ENCODE measurements at regions not wholly inside any gene's neighbourhood (a gene's known extent, or its start where the extent isn't known, plus 50 kb on each side); places are given as distances from the start of the nearest gene placed in this dataset.

DNA sequence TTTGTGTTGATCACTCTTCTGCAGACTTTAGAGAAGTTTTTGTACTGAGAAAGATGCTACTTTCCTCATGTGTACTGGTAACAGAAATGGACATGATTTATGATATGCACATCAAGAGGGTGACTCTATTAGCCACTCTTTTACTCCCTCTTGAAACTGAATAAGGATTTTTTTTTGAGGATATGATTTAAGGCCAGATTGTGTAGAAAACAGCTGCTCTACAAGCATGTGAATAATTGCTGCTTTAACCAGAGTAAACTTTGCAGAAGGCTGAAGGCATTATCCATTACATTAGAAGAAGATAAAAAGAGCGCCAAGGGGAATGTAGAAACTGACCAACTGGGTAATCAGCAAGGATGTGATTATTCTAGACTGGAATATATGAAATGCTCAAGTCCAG is 276.2 kb upstream of the MAP3K7 start:
- Histone ChIP-seq H3K4me3 (no peak overlapping the region), H3K9me3 (no peaks in the 10 kb centered on the region), H3K36me3 (no peaks in the 10 kb centered on the region), H3K4me1 (no peaks in the 10 kb centered on the region), H3K27ac (no peak overlapping the region), H3K27me3 (no peaks in the 10 kb centered on the region)
- no peak for ATAC-seq (ENCODE audit: low FRiP score in 2 of 2)
- 93 to 96% methylated on average over 1 of the region's 1 CpG for WGBS, 2 donors
- TF ChIP-seq POLR2A (IDR thresholded peaks at IDR 0.05) (no peak), POLR2AphosphoS5 (IDR thresholded peaks at IDR 0.05) (no peak), CTCF (IDR thresholded peaks at IDR 0.05) (no peak), EP300 (IDR thresholded peaks at IDR 0.05) (no peak)
- no peak for DNase-seq

DNA sequence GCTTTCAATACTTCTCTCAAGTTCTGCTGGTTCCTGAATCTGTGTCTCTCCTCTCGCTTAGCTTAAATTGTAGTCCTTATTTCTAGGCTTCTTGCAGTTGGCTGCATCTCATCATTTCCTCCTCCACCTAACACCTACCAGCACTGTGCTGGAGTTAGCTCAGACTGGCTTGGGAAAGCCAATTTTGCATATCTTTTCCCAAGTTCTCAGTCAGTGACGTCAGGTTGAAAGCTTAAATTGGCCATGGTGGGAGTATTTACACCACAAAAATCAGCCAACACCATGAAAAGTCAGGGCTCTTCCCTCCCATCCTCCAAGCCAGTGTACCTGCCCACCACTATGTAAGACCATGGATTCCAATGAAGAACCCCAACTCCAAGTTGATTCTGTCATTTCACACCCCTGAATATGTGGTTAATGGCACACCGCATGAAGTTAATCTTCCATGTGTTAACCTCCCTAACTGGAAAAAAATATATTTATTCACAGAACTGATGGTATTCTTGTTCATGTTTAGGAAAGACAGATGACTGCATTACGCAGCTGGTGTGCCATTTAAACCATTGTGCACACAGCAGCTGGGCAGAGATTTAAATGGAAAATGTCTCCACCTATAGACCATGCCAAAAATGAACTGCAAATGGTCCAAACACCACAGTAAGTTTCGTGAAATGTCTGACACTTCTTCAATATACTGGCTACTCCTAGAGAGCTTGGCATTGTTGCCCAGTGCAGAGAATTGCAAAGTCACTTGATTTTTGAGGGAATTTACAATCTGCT is 274.1 kb upstream of the MAP3K7 start:
- Histone ChIP-seq H3K36me3 (no peaks in the 10 kb centered on the region), H3K27ac (no peak overlapping the region), H3K4me3 (no peak overlapping the region), H3K9me3 (no peaks in the 10 kb centered on the region), H3K4me1 (no peaks in the 10 kb centered on the region), H3K27me3 (no peaks in the 10 kb centered on the region)
- ATAC-seq (ENCODE audit: low FRiP score in 2 of 2): no peak
- no peak for TF ChIP-seq CTCF (IDR thresholded peaks at IDR 0.05)
- TF ChIP-seq POLR2AphosphoS5 (IDR thresholded peaks at IDR 0.05): no peak
- no peak for TF ChIP-seq POLR2A (IDR thresholded peaks at IDR 0.05)
- TF ChIP-seq EP300 (IDR thresholded peaks at IDR 0.05): no peak
- 87 to 91% methylated on average over 5 of the region's 5 CpGs for WGBS, 2 donors
- DNase-seq: no peak

DNA sequence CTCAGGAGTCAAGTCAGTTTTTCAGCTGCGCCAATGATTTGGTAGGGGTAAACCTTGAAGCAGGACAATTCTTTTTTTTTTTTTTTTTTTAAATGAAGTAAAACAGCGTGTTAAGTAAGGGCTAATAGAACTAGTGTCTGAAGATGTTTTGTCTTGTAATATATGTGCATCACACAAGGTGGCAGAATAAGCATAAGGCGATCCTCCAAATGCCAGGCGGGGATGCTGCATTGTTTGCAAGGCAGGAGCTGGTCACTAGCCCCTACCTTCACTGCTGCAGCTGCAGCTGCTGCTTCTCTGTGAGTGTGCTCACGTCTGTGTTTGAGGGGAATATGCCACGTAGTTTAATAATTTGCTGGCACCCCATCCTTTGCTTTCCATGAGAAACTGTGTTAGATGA is 272.7 kb upstream of the MAP3K7 start:
- Histone ChIP-seq H3K4me1 (no peaks in the 10 kb centered on the region), H3K4me3 (no peak overlapping the region), H3K36me3 (no peaks in the 10 kb centered on the region), H3K27ac (no peak overlapping the region), H3K9me3 (no peaks in the 10 kb centered on the region), H3K27me3 (no peaks in the 10 kb centered on the region)
- TF ChIP-seq EP300 (IDR thresholded peaks at IDR 0.05): no peak
- TF ChIP-seq POLR2A (IDR thresholded peaks at IDR 0.05): no peak
- TF ChIP-seq CTCF (IDR thresholded peaks at IDR 0.05): no peak
- TF ChIP-seq POLR2AphosphoS5 (IDR thresholded peaks at IDR 0.05): no peak
- ATAC-seq (ENCODE audit: low FRiP score in 2 of 2) (peak; percentile 38 to 39), DNase-seq (no peak)
- WGBS, 2 donors: 60 to 66% methylated on average over 6 of the region's 6 CpGs

- Histone ChIP-seq H3K27me3 (no peaks in the 10 kb centered on the region), H3K4me1 (no peaks in the 10 kb centered on the region), H3K36me3 (no peaks in the 10 kb centered on the region), H3K27ac (no peak overlapping the region), H3K9me3 (no peaks in the 10 kb centered on the region), H3K4me3 (no peak overlapping the region)
- TF ChIP-seq POLR2A (IDR thresholded peaks at IDR 0.05): no peak
- TF ChIP-seq EP300 (IDR thresholded peaks at IDR 0.05): no peak
- no peak for TF ChIP-seq CTCF (IDR thresholded peaks at IDR 0.05)
- TF ChIP-seq POLR2AphosphoS5 (IDR thresholded peaks at IDR 0.05): no peak
- ATAC-seq (ENCODE audit: low FRiP score in 2 of 2): peak in 1 of 2 donors; percentile 84
- no peak for DNase-seq
- 64 to 79% methylated on average over 7 of the region's 7 CpGs for WGBS, 2 donors
These were observed 272.2 kb upstream of the MAP3K7 start for GRCh38 chr6:90859056-90859455.

DNA sequence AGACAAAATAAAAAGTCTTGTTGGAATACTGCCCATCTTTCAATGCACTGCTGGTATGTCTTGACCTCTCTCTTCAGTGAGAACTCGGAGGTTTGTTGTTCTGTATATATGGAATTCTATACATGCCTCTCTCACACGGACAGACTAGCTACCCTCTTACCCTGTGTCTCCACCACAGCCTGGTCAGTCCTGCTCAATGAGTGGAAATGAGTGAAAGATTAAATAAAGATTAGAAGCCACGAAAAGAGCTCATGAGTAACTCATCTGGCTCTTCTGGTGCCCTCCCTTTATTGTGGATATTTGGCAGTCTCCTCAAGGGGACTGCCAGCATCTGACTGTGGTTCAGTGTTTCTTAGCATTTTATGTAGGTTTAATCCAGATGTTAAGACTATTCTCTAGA is 262.8 kb upstream of the MAP3K7 start:
- Histone ChIP-seq H3K4me3 (no peak overlapping the region), H3K27ac (no peak overlapping the region), H3K9me3 (no peaks in the 10 kb centered on the region), H3K27me3 (no peaks in the 10 kb centered on the region), H3K4me1 (no peaks in the 10 kb centered on the region), H3K36me3 (no peaks in the 10 kb centered on the region)
- TF ChIP-seq POLR2A (IDR thresholded peaks at IDR 0.05) (no peak), POLR2AphosphoS5 (IDR thresholded peaks at IDR 0.05) (no peak), EP300 (IDR thresholded peaks at IDR 0.05) (no peak), CTCF (IDR thresholded peaks at IDR 0.05) (no peak)
- DNase-seq (no peak), ATAC-seq (ENCODE audit: low FRiP score in 2 of 2) (no peak)
- WGBS, 2 donors: 32 to 51% methylated on average over 3 of the region's 3 CpGs

All from upper lobe of left lung (tissue), 6 donors.